ENCODE measurements at regions not wholly inside any gene's neighbourhood (a gene's known extent, or its start where the extent isn't known, plus 50 kb on each side); places are given as distances from the start of the nearest gene placed in this dataset.
A peak's percentile ranks its signal among the peaks of the same experiment; 100 is the strongest.
"Not testable (repeated sequence)": the region's sequence is repeated elsewhere in the genome, so short reads cannot be mapped to it uniquely, and the experiment has no call there.

GRCh38 chrX:35221391-35221790 is 278.8 kb downstream of the FAM47B start:
- not testable (repeated sequence) for DNase-seq

GRCh38 chrX:35244088-35244741 is 301.6 kb downstream of the FAM47B start:
- no peak for DNase-seq

GRCh38 chrX:35244796-35245508 is 302.4 kb downstream of the FAM47B start:
- DNase-seq, result no peak

GRCh38 chrX:35251226-35251625 is 308.6 kb downstream of the FAM47B start:
- DNase-seq, result no peak

- DNase-seq, result no peak
Observed at GRCh38 chrX:35276115-35276514, 333.5 kb downstream of the FAM47B start.

GRCh38 chrX:35285289-35285962 is 342.8 kb downstream of the FAM47B start:
- no peak for DNase-seq

- no peak for DNase-seq
Observed at GRCh38 chrX:35288657-35289056, 346.1 kb downstream of the FAM47B start.

GRCh38 chrX:35289952-35290351 is 347.4 kb downstream of the FAM47B start:
- DNase-seq, result no peak

- DNase-seq, result no peak
Observed at GRCh38 chrX:35291013-35291412, 348.4 kb downstream of the FAM47B start.

GRCh38 chrX:35292522-35292921 is 349.9 kb downstream of the FAM47B start:
- DNase-seq, result no peak

- not testable (repeated sequence) for DNase-seq
Observed at GRCh38 chrX:35305037-35305436, 362.4 kb downstream of the FAM47B start.

- DNase-seq, result no peak
Observed at GRCh38 chrX:35339796-35340195, 397.2 kb downstream of the FAM47B start.

GRCh38 chrX:35340465-35340864 is 397.9 kb downstream of the FAM47B start:
- DNase-seq, result no peak

- no peak for DNase-seq
Observed at GRCh38 chrX:35351212-35351611, 408.6 kb downstream of the FAM47B start.

GRCh38 chrX:35351795-35352483 is 409.3 kb downstream of the FAM47B start:
- no peak for DNase-seq

GRCh38 chrX:35357656-35358055 is 415.1 kb downstream of the FAM47B start:
- no peak for DNase-seq

- no peak for DNase-seq
Observed at GRCh38 chrX:35362866-35363265, 420.3 kb downstream of the FAM47B start.

GRCh38 chrX:35374116-35374515 is 424.0 kb upstream of the MAGEB16 start:
- no peak for DNase-seq

- peak; percentile 0 for DNase-seq
Observed at GRCh38 chrX:35380808-35381700, 417.1 kb upstream of the MAGEB16 start.

- not testable (repeated sequence) for DNase-seq
Observed at GRCh38 chrX:35381709-35382108, 416.4 kb upstream of the MAGEB16 start.

GRCh38 chrX:35382966-35383365 is 415.2 kb upstream of the MAGEB16 start:
- no peak for DNase-seq

- no peak for DNase-seq
Observed at GRCh38 chrX:35392232-35392631, 405.9 kb upstream of the MAGEB16 start.

Measured in fibroblast of upper back skin (primary cell).